Central memory CD8-positive, alpha-beta T cell (primary cell): ENCODE measurements at regions not wholly inside any gene's neighbourhood (a gene's known extent, or its start where the extent isn't known, plus 50 kb on each side); places are given as distances from the start of the nearest gene placed in this dataset.
"Not testable (repeated sequence)": the region's sequence is repeated elsewhere in the genome, so short reads cannot be mapped to it uniquely, and the experiment has no call there.

Source experiments
- ATAC-seq: fragments of 150-1000 bp; cut with Tn5 transposase; replicated peaks from 2 replicates; pipeline ENCODE4 v1.10.0; 2022; ENCODE audit warnings: mild to moderate bottlenecking, moderate FRiP score, moderate number of reproducible peaks; ENCODE audit not compliant: poor library complexity, severe bottlenecking; ENCODE audit errors: extremely low read depth
- DNase-seq, 2 donors: peaks; one replicate each; pipeline ENCODE4 v3.0.0; 2021; ENCODE audit warnings: low spot score in 2 of 2
- H3K27ac Mint-ChIP-seq: one replicate; pipeline ENCODE4 v1.8.0; 2022; ENCODE audit warnings: low read depth, mild to moderate bottlenecking, moderate library complexity, mixed read lengths
- H3K27me3 Mint-ChIP-seq: one replicate; pipeline ENCODE4 v1.8.0; 2022; ENCODE audit warnings: mixed read lengths
- H3K36me3 Mint-ChIP-seq: one replicate; pipeline ENCODE4 v1.8.0; 2022; ENCODE audit warnings: mild to moderate bottlenecking, moderate library complexity, mixed read lengths; ENCODE audit not compliant: insufficient read depth
- H3K4me1 Mint-ChIP-seq: one replicate; pipeline ENCODE4 v1.8.0; 2022; ENCODE audit warnings: mixed read lengths
- H3K4me3 Mint-ChIP-seq: one replicate; pipeline ENCODE4 v1.8.0; 2022; ENCODE audit warnings: mild to moderate bottlenecking, moderate library complexity, mixed read lengths
- H3K9me3 Mint-ChIP-seq: one replicate; pipeline ENCODE4 v1.8.0; 2022; ENCODE audit warnings: mixed read lengths

DNA sequence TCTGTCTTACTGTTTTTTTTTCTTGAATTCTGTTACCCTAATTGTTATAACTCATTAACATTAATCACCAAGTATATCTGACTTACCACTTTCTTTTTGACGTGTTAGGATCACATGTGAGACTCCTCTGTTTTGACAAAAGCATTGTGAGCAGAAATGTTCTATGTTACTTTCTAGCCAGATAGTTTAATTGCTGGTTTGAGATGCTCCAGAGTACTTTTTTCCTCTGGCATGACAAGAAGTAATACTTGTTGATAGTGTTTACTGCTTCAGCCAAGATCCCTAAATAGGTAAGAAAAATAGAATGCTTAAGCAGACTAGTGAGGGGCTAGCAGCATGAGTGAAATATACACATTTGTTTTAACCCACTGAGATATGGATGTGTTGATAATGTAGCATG lies 303.9 kb upstream of the PABPC4L start:
- H3K4me1 Mint-ChIP-seq: no peaks in the 10 kb centered on the region
- ATAC-seq (no peak), DNase-seq (no peak)
- H3K27ac Mint-ChIP-seq: no peak overlapping the region
- no peaks in the 10 kb centered on the region for H3K27me3 Mint-ChIP-seq
- H3K36me3 Mint-ChIP-seq: no peaks in the 10 kb centered on the region
- H3K4me3 Mint-ChIP-seq: no peak overlapping the region
- H3K9me3 Mint-ChIP-seq: peaks cover 12% of the 10 kb centered on the region

DNA sequence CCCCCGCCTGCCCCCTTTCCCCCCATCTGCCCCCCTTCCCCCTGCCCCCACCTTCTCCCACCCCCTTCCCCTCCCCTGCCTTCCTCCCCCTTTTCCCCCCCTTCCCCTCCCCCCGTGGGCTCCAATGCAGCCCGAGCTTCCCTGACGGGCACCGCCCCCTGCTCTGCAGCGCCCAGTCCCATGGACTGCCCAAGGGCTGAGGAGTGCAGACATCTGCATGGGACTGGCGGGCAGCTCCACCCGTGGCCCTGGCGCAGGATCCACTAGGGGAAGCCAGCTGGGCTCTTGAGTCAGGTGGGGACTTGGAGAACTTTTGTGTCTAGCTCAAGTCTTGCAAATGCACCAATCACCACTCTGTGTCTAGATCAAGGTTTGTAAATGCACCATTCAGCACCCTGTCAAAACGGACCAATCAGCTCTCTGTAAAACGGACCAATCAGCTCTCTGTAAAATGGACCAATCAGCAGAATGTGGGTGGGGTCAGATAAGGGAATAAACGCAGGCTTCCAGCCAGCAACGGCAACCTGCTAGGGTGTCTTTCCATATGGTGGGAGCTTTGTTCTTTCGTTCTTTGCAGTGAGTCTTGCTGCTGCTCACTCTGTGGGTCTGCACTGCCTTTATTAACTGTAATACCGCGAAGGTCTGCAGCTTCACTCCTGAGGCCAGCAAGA lies 300.5 kb upstream of the PABPC4L start:
- H3K36me3 Mint-ChIP-seq: no peaks in the 10 kb centered on the region
- ATAC-seq (no peak), DNase-seq (no peak)
- H3K27ac Mint-ChIP-seq: no peak overlapping the region
- H3K4me3 Mint-ChIP-seq: no peak overlapping the region
- H3K27me3 Mint-ChIP-seq: no peaks in the 10 kb centered on the region
- no peaks in the 10 kb centered on the region for H3K4me1 Mint-ChIP-seq
- peaks cover 6% of the 10 kb centered on the region for H3K9me3 Mint-ChIP-seq

DNA sequence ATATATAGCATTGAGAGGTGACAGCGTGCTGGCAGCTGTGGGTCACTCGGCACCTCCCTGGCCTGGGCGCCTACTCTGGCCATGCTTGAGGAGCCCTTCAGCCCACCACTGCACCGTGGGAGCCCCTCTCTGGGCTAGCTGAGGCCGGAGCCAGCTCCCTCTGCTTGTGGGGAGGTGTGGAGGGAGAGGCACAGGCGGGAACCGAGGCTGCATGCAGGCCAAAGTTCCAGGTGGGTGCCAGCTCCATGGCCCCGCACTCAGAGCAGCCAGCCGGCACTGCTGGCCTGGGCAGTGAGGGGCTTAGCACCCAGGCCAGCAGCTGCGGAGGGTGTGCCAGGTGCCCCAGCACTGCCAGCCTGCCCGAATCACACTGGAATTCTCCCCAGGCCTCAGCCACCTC lies 299.9 kb upstream of the PABPC4L start:
- H3K4me1 Mint-ChIP-seq, H3K27ac Mint-ChIP-seq, H3K4me3 Mint-ChIP-seq, H3K36me3 Mint-ChIP-seq, DNase-seq, ATAC-seq, H3K9me3 Mint-ChIP-seq, H3K27me3 Mint-ChIP-seq: not testable (repeated sequence)

DNA sequence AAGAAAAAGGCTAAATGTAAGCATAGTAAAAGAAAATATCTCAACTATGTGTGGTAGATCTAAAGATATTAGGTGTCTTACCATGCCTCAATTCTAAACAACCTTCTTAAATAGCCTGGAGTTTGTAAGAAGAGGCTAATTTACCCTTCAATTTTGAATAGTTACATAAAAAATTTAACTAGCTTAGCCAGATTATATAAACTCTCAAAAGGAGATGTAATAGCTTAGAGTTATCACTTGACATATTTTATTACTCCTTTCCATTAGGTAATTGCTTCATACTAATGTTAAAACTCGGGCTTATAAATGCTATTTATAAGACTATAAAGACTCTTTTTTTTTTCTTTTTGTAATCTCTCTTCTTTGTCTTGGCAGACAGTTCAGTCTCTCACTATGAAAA lies 297.5 kb upstream of the PABPC4L start:
- no peaks in the 10 kb centered on the region for H3K36me3 Mint-ChIP-seq

DNA sequence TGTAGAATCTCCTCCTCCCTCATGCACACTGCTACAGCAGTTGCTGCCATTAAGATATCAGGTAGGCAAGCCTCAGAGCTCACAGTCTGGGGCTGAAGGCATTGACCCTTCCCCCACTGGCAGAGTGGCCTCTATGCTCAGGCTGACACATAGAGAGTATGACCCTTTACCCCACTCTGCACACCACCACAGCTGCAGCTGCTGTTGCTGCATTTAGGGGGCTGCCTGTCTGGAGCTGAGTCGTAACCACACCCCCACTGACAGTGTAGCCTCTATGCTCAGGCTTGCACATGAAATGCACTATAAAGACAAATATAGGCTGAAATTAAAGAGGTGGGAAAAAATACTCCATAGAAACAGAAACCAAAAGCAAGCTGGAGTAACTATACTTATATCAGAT lies 289.3 kb upstream of the PABPC4L start:
- H3K36me3 Mint-ChIP-seq: no peaks in the 10 kb centered on the region
- no peak for ATAC-seq
- no peaks in the 10 kb centered on the region for H3K27me3 Mint-ChIP-seq
- H3K4me3 Mint-ChIP-seq: no peak overlapping the region
- DNase-seq: no peak
- no peaks in the 10 kb centered on the region for H3K4me1 Mint-ChIP-seq
- peaks cover 11% of the 10 kb centered on the region for H3K9me3 Mint-ChIP-seq
- H3K27ac Mint-ChIP-seq: no peak overlapping the region

More for the DNA sequence above, 297.5 kb upstream of the PABPC4L start:
- H3K4me3 Mint-ChIP-seq: no peak overlapping the region
- H3K4me1 Mint-ChIP-seq: no peaks in the 10 kb centered on the region
- H3K27me3 Mint-ChIP-seq: no peaks in the 10 kb centered on the region
- DNase-seq: no peak
- no peak for ATAC-seq
- no peak overlapping the region for H3K27ac Mint-ChIP-seq
- peaks cover 2% of the 10 kb centered on the region for H3K9me3 Mint-ChIP-seq

DNA sequence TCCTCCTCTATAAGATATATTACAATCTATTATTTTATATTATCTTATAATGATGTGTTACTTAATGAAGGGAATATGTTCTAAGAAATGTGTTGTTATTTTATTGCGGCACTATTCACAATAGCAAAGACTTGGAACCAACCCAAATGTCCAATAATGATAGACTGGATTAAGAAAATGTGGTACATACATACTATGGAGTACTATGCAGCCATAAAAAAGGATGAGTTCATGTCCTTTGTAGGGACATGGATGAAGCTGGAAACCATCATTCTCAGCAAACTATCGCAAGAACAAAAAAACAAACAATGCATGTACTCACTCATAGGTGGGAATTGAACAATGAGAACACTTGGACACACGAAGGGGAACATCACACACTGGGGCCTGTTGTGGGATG lies 281.9 kb upstream of the PABPC4L start:
- ATAC-seq: not testable (repeated sequence)

DNA sequence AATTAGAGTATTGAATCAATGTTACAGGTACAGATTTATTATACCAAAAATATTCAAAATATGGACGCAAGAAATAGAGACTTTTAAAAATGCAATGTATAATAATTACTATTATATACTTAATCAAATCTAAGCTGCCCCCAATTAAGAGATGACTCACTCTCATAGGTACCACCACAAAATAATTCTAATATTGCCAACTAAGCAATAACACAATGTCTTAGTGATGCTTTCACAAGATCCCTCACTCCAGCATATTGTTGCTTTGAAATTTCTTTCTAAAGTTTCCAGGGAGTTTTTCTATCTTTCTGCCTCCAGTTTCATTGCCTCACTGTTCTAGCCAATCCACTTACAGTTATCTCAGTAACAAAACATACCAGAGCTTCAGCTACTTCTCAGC lies 270.0 kb upstream of the PABPC4L start:
- no peaks in the 10 kb centered on the region for H3K27me3 Mint-ChIP-seq
- H3K36me3 Mint-ChIP-seq: no peaks in the 10 kb centered on the region
- peaks cover 23% of the 10 kb centered on the region for H3K9me3 Mint-ChIP-seq
- no peak overlapping the region for H3K27ac Mint-ChIP-seq
- no peak for ATAC-seq
- no peak for DNase-seq
- no peak overlapping the region for H3K4me3 Mint-ChIP-seq
- no peaks in the 10 kb centered on the region for H3K4me1 Mint-ChIP-seq

More for the DNA sequence above, 281.9 kb upstream of the PABPC4L start:
- not testable (repeated sequence) for H3K4me1 Mint-ChIP-seq, DNase-seq, H3K4me3 Mint-ChIP-seq, H3K36me3 Mint-ChIP-seq, H3K27ac Mint-ChIP-seq, H3K27me3 Mint-ChIP-seq
- peaks cover 14% of the 10 kb centered on the region for H3K9me3 Mint-ChIP-seq

DNA sequence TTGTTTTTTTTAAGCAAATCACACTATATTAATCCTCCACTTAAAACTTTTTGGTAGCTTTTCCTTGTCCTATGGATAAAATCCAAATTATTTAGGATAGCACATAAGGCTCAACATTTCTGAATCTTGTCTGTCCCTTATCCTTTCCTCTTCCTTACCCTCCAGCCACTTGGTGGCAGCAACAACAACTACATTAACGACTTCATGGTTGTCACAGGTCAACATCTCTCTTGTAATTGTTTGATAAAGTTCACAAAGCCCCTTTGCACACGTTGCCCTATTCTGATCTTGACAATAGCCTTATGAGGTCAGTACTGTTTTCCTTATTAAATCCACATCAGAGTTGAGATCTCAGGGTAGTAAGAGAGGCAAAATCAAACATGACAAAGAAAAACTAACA lies 269.0 kb upstream of the PABPC4L start:
- no peak overlapping the region for H3K27ac Mint-ChIP-seq
- no peak for ATAC-seq
- no peak for DNase-seq
- no peak overlapping the region for H3K4me3 Mint-ChIP-seq
- no peaks in the 10 kb centered on the region for H3K36me3 Mint-ChIP-seq
- peaks cover 23% of the 10 kb centered on the region for H3K9me3 Mint-ChIP-seq
- no peaks in the 10 kb centered on the region for H3K27me3 Mint-ChIP-seq
- H3K4me1 Mint-ChIP-seq: no peaks in the 10 kb centered on the region

DNA sequence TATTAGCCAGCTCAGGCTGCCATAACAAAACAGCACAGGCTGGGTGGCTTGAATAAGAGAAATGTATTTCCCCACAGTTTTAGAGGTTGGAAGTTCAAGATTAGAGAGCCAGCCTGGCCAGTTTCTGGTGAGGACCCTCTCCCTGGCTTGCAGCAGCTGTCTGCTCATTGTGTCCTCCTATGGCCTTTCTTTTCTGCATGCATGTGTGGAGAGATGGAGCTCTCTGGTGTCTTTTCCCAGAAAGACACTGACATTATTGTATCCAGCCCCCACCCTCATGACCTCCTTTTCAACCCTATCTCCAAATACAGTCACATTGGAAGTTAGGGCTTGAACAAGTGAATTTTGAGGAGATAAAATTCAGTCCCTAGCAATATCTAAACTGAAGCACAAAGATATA lies 263.8 kb upstream of the PABPC4L start:
- Mint-ChIP-seq H3K36me3 (no peaks in the 10 kb centered on the region), H3K27ac (no peak overlapping the region), H3K4me1 (no peaks in the 10 kb centered on the region), H3K27me3 (no peaks in the 10 kb centered on the region), H3K9me3 (peaks cover 7% of the 10 kb centered on the region), H3K4me3 (no peak overlapping the region)
- DNase-seq: no peak
- no peak for ATAC-seq

DNA sequence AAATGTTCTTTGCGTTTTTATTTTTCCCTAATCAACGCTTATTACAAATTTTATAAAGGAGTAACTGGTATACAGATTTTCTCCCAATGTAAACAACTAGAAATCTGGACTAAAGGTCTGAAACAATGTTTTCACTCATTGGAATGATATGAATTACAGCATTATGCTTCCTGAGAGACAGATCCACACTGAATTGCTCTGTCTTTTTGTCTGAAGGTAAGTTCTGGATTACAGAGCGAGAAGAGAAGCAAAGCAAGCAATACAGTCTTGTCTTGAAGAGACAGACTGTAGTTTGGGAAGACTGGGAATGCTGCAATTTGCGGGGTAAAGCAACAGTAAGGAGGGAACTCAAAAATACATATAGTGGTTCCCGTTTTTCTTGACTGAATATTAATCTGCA lies 262.2 kb upstream of the PABPC4L start:
- H3K4me1 Mint-ChIP-seq: no peaks in the 10 kb centered on the region
- H3K4me3 Mint-ChIP-seq: no peak overlapping the region
- no peak overlapping the region for H3K27ac Mint-ChIP-seq
- DNase-seq: no peak
- H3K27me3 Mint-ChIP-seq: no peaks in the 10 kb centered on the region
- ATAC-seq: no peak
- H3K36me3 Mint-ChIP-seq: no peaks in the 10 kb centered on the region
- H3K9me3 Mint-ChIP-seq: peaks cover 12% of the 10 kb centered on the region

DNA sequence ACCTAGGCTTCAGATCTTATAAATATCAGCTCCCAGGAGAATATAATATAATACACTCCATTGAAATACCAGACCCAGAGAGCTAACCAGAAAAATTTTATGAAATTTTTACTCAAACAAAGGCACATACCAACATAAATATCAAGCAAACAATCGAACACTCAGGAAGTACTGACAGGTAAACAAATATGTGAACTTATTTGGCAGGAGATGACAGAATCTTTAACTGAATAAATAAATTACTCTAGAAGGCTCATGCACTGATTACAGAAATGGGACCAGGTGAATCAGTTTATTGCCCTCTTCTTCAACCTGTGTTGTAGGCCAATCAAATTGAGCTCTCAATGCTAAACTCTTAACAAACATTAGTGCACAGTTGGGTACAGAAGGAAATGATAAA lies 225.2 kb upstream of the PABPC4L start:
- Mint-ChIP-seq H3K36me3 (no peaks in the 10 kb centered on the region), H3K27me3 (no peaks in the 10 kb centered on the region), H3K4me3 (no peak overlapping the region), H3K27ac (no peak overlapping the region), H3K4me1 (no peaks in the 10 kb centered on the region), H3K9me3 (peaks cover 4% of the 10 kb centered on the region)
- no peak for ATAC-seq
- DNase-seq: no peak

DNA sequence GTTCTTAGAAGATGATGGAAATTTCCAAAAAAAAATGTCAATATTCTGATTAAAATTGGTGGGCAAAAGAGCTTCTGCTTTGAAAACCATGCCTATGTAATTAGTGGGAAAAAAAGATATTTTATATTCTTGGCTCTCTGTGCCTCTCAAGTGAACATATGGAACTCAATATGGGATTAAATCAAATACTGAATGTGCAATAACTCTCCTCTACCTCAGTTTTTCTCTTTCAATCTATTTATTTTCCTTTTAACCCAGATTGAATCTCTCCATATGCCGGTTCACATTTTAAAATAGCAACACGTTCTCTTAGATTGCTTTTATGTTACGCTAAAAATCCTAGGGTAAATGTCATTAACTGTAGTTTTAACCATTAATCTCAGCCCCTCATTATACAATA lies 224.2 kb upstream of the PABPC4L start:
- Mint-ChIP-seq H3K36me3 (no peaks in the 10 kb centered on the region), H3K27me3 (no peaks in the 10 kb centered on the region), H3K4me3 (no peak overlapping the region), H3K9me3 (peaks cover 4% of the 10 kb centered on the region), H3K4me1 (no peaks in the 10 kb centered on the region), H3K27ac (no peak overlapping the region)
- ATAC-seq (no peak), DNase-seq (no peak)

DNA sequence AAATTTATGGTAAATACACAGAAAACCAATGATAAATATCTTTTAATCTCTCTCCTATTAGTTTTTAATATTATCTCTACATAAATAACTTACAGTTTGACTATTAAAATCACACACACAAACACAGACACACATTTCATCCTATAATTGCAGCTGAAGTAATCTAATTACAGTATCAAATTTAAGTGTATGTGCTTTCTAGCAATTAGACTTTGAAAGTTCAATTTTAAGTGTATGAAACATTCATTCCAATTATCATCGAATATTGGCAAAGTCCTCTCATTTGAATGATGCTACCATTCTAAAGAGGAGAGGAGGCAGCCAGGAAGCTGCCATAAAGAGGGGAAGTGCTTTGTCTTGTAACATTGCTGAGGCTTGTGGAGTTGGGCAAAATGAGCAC lies 221.2 kb upstream of the PABPC4L start:
- ATAC-seq: no peak
- H3K4me3 Mint-ChIP-seq: no peak overlapping the region
- H3K27me3 Mint-ChIP-seq: no peaks in the 10 kb centered on the region
- H3K36me3 Mint-ChIP-seq: no peaks in the 10 kb centered on the region
- no peaks in the 10 kb centered on the region for H3K4me1 Mint-ChIP-seq
- H3K9me3 Mint-ChIP-seq: peaks cover 19% of the 10 kb centered on the region
- DNase-seq: no peak
- H3K27ac Mint-ChIP-seq: no peak overlapping the region

DNA sequence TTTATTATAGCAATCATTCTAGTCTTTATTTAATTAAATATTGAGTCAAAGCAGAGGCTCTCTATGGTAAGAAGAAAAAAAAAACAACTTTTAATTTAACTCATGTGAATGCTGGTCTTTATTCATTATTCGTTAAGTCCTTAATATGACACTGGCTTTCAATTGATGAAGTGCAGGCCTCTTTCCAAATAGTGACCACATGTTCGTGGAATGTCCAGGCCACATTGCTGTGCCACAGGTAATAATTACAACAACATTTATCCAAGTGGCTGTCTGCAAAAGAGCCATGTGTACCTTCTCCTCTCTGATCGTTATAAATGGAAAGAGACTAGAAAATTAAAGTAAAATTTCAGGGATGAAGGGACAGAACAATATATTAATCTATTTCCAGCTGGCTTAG lies 220.1 kb upstream of the PABPC4L start:
- no peaks in the 10 kb centered on the region for H3K4me1 Mint-ChIP-seq
- no peaks in the 10 kb centered on the region for H3K27me3 Mint-ChIP-seq
- DNase-seq (no peak), ATAC-seq (no peak)
- peaks cover 23% of the 10 kb centered on the region for H3K9me3 Mint-ChIP-seq
- H3K4me3 Mint-ChIP-seq: no peak overlapping the region
- no peaks in the 10 kb centered on the region for H3K36me3 Mint-ChIP-seq
- no peak overlapping the region for H3K27ac Mint-ChIP-seq
